ENCODE measurements at regions not wholly inside any gene's neighbourhood (a gene's known extent, or its start where the extent isn't known, plus 50 kb on each side); places are given as distances from the start of the nearest gene placed in this dataset.

DNA sequence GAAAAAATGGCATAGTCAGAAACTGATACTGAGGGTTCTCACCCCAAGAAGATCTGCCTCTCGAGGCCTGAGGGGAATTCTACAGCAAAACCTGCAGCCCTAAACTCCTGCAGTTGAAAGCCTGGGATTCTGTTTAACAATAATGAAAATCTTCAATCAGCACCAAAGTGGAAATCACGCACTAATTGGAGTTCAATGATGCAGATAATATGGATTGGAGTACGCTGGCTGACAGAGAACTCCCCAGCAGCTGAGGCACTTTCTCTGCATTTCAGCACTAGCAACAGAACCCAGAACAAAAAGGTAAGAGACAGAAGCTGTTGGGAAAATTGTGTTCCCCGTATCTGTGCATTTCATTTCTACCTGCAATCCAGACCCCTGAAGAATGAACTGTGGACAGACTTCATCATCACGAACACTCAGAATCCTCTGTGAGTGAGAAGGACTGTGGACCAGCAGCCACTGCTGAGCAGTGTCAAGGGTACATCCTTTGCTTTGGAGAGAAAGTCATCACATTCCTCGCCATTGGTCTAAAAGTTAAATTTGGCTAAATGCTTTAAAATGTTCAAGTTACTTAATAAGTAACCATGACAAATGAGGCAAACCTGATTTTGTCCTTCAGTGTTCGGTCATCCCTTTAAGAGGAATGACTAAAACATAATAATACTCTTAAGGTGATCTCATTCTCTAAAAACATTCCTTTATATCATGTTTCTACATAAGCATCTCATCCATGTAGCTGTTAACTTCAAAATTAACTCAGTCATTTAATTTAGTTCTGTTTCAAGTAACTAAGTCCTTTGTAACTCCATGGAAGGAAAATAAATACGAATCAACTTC is 126.1 kb downstream of the GAS1 start:
- no peaks in the 10 kb centered on the region for H3K36me3 ChIP-seq (ENCODE audit: low read depth)
- DNase-seq (ENCODE audit: low spot score) (no peak), ATAC-seq (ENCODE audit: low read depth) (no peak)
- TF ChIP-seq, protein P1, sequence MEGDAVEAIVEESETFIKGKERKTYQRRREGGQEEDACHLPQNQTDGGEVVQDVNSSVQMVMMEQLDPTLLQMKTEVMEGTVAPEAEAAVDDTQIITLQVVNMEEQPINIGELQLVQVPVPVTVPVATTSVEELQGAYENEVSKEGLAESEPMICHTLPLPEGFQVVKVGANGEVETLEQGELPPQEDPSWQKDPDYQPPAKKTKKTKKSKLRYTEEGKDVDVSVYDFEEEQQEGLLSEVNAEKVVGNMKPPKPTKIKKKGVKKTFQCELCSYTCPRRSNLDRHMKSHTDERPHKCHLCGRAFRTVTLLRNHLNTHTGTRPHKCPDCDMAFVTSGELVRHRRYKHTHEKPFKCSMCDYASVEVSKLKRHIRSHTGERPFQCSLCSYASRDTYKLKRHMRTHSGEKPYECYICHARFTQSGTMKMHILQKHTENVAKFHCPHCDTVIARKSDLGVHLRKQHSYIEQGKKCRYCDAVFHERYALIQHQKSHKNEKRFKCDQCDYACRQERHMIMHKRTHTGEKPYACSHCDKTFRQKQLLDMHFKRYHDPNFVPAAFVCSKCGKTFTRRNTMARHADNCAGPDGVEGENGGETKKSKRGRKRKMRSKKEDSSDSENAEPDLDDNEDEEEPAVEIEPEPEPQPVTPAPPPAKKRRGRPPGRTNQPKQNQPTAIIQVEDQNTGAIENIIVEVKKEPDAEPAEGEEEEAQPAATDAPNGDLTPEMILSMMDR (IDR thresholded peaks at IDR 0.05; ENCODE audit: poor library complexity, severe bottlenecking) = no peak
- H3K27me3 ChIP-seq (ENCODE audit: insufficient read depth, poor library complexity, severe bottlenecking) = no peaks in the 10 kb centered on the region
- H3K9me3 ChIP-seq (ENCODE audit: severe bottlenecking) = no peaks in the 10 kb centered on the region
- H3K27ac ChIP-seq (ENCODE audit: poor library complexity, severe bottlenecking) = no peak overlapping the region
- H3K4me3 ChIP-seq (ENCODE audit: severe bottlenecking) = no peak overlapping the region
- no peaks in the 10 kb centered on the region for H3K4me1 ChIP-seq (ENCODE audit: insufficient read depth, poor library complexity, severe bottlenecking)

DNA sequence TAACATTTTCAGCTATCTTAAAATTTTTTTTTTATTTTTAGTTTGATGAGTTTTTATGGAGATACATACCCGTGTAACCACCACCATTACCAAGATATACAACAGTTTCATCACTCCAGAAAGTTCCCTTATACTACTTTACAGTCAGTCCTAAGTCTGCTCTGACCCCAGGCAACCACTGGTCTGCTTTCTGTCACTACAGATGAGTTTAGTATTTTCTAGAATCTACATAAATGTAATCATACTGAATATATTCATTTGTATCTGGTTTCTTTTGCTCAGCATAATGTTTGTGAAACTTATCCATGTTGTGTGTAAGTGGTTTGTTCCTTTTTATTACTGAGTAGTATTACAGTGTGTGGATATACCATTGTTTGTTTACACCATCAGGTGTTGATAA is 127.8 kb downstream of the GAS1 start:
- TF ChIP-seq, protein P1 (IDR thresholded peaks at IDR 0.05; ENCODE audit: poor library complexity, severe bottlenecking) = no peak
- Histone ChIP-seq H3K27me3 (ENCODE audit: insufficient read depth, poor library complexity, severe bottlenecking) (no peaks in the 10 kb centered on the region), H3K4me1 (ENCODE audit: insufficient read depth, poor library complexity, severe bottlenecking) (no peaks in the 10 kb centered on the region), H3K4me3 (ENCODE audit: severe bottlenecking) (no peak overlapping the region), H3K36me3 (ENCODE audit: low read depth) (no peaks in the 10 kb centered on the region), H3K27ac (ENCODE audit: poor library complexity, severe bottlenecking) (no peak overlapping the region), H3K9me3 (ENCODE audit: severe bottlenecking) (no peaks in the 10 kb centered on the region)
- DNase-seq (ENCODE audit: low spot score) (no peak), ATAC-seq (ENCODE audit: low read depth) (no peak)

DNA sequence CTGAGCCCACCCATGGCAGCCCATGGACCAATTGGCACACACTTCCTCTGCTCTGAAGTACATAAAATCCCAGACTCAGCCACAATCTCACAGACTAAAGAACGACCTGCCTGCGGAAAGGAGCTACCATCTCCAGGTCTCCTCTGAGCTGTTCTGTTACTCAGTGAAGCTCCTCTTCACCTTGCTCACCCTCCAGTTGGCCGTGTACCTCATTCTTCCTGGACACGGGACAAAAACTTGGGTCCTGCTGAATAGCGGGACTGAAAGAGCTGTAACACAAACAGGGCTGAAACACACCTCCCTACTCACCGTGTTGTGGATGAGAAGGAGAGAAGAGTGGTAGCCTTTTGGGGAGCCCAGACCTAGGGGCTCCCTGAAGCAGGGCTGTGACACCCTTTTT is 128.7 kb downstream of the GAS1 start:
- H3K4me1 ChIP-seq (ENCODE audit: insufficient read depth, poor library complexity, severe bottlenecking) = no peaks in the 10 kb centered on the region
- TF ChIP-seq, protein P1 (IDR thresholded peaks at IDR 0.05; ENCODE audit: poor library complexity, severe bottlenecking) = no peak
- no peak overlapping the region for H3K27ac ChIP-seq (ENCODE audit: poor library complexity, severe bottlenecking)
- ATAC-seq (ENCODE audit: low read depth) = no peak
- no peaks in the 10 kb centered on the region for H3K27me3 ChIP-seq (ENCODE audit: insufficient read depth, poor library complexity, severe bottlenecking)
- no peak for DNase-seq (ENCODE audit: low spot score)
- no peaks in the 10 kb centered on the region for H3K36me3 ChIP-seq (ENCODE audit: low read depth)
- H3K9me3 ChIP-seq (ENCODE audit: severe bottlenecking) = no peaks in the 10 kb centered on the region
- no peak overlapping the region for H3K4me3 ChIP-seq (ENCODE audit: severe bottlenecking)

DNA sequence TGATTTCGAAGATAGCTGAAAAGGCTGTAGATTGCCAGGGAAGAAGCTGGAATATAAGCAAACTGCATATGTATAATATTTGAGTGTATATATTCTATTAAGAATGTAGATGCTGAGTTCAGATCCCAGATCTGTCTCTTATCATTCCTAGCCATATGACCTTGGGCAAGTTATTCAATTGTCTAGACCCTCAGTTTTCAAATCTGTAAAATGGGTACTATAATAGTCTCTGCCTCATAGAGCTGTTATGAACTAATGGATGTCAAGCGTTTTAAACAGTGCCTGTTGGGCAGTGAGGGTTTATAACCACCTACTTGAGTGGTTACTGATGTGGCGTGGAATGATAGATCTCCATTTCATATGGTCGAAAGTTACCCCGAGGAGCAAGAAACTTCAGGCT is 130.4 kb downstream of the GAS1 start:
- TF ChIP-seq, protein P1 (IDR thresholded peaks at IDR 0.05; ENCODE audit: poor library complexity, severe bottlenecking) = no peak
- H3K27ac ChIP-seq (ENCODE audit: poor library complexity, severe bottlenecking) = no peak overlapping the region
- no peaks in the 10 kb centered on the region for H3K4me1 ChIP-seq (ENCODE audit: insufficient read depth, poor library complexity, severe bottlenecking)
- no peaks in the 10 kb centered on the region for H3K9me3 ChIP-seq (ENCODE audit: severe bottlenecking)
- H3K4me3 ChIP-seq (ENCODE audit: severe bottlenecking) = no peak overlapping the region
- no peaks in the 10 kb centered on the region for H3K27me3 ChIP-seq (ENCODE audit: insufficient read depth, poor library complexity, severe bottlenecking)
- ATAC-seq (ENCODE audit: low read depth) (no peak), DNase-seq (ENCODE audit: low spot score) (no peak)
- H3K36me3 ChIP-seq (ENCODE audit: low read depth) = no peaks in the 10 kb centered on the region

DNA sequence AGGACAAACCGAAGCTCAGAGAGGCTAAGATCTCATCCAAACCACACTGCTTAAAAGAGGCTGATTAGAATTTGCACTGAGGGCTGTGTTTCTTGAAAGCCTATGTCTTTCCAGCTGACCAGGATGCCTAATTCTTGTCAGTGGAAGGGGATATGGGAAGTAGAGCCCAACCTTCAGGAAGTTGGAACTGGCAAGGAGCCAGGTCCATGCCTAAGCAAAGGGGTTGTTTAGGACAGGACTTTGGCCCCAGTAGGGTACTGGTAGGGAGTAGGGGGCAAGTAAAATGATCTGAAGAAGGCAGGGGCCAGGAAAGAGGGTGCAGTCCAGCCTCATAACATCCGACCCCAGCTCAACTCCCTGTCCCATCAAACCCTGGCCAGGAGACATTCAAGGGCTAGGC is 130.9 kb downstream of the GAS1 start:
- Histone ChIP-seq H3K9me3 (ENCODE audit: severe bottlenecking) (no peaks in the 10 kb centered on the region), H3K27ac (ENCODE audit: poor library complexity, severe bottlenecking) (no peak overlapping the region), H3K4me1 (ENCODE audit: insufficient read depth, poor library complexity, severe bottlenecking) (no peaks in the 10 kb centered on the region), H3K27me3 (ENCODE audit: insufficient read depth, poor library complexity, severe bottlenecking) (no peaks in the 10 kb centered on the region), H3K36me3 (ENCODE audit: low read depth) (no peaks in the 10 kb centered on the region), H3K4me3 (ENCODE audit: severe bottlenecking) (no peak overlapping the region)
- DNase-seq (ENCODE audit: low spot score) = no peak
- TF ChIP-seq, protein P1 (IDR thresholded peaks at IDR 0.05; ENCODE audit: poor library complexity, severe bottlenecking) = no peak
- ATAC-seq (ENCODE audit: low read depth) = no peak
